Endothelial cell of hepatic sinusoid (primary cell): ENCODE measurements at regions not wholly inside any gene's neighbourhood (a gene's known extent, or its start where the extent isn't known, plus 50 kb on each side); places are given as distances from the start of the nearest gene placed in this dataset.

Source experiments
- in situ Hi-C: cut with HindIII; loops from 2 replicates; pipeline ENCODE4 v1.10.0; 2017; ENCODE audit warnings: low sequenced_read_pairs

- in situ Hi-C loops: no loop called here
Measured at GRCh38 chr2:160994141-160995002, 165.9 kb upstream of the TANK start.

DNA sequence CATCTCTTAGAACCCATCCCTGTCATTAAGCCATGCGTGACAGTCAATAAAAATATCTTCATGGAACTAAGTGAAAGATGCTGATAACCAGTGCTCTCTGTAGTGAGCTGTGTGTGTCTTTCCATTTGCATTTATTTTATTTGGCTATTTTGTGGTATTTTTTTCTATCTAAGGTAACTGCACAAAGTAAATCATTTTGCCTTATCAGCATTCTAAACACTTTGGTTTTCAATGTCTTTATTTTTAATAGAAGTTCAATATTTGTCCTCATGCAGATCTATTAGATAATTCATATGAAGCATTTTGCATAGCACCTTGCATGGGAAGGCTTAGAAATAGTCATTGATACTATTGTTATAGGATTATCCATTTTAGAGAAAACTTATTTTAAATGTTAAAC, 163.6 kb upstream of the TANK start:
- in situ Hi-C loops: no loop called here

DNA sequence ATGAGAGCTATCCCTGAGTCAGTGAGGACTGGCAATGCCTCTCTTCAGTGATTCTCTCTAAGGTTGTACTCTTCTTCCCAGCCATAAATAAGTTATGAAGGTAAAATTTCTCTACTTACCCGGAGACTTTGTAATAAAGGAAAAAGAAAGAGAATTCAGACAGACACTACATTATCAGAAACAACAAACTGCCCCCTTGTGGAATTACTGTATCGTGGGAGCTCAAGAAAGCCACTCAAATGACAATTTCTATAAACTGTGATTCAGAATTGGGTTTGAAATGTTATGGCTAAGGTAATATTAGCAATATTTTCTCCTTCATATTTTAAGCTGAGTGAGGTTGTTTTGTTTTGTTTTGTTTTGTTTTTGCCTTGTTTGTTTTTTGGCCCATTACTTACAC, 155.8 kb upstream of the TANK start:
- in situ Hi-C loops: no loop called here

DNA sequence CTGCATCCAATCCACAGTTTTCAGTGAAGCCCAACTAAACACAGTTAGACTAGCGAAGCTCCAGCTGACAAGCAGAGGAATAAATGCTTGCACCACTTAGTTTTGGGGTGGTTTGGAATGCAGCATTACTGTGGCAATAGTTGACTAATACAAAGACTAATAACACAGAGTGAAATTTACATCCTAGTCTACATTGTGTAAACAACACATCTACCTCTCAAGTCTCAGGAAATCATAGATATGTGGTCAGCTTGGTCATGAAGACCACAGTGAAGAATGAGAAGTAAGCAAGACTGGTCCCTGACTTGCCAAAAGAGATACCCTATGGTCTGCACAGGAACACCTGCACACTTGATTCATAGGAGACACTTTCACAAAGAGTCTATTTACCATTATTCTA, 155.1 kb upstream of the TANK start:
- in situ Hi-C loops: no loop called here

GRCh38 chr2:161008311-161008710, 151.9 kb upstream of the TANK start:
- in situ Hi-C loops: no loop called here

GRCh38 chr2:161010503-161011015, 149.7 kb upstream of the TANK start:
- in situ Hi-C loops: no loop called here

DNA sequence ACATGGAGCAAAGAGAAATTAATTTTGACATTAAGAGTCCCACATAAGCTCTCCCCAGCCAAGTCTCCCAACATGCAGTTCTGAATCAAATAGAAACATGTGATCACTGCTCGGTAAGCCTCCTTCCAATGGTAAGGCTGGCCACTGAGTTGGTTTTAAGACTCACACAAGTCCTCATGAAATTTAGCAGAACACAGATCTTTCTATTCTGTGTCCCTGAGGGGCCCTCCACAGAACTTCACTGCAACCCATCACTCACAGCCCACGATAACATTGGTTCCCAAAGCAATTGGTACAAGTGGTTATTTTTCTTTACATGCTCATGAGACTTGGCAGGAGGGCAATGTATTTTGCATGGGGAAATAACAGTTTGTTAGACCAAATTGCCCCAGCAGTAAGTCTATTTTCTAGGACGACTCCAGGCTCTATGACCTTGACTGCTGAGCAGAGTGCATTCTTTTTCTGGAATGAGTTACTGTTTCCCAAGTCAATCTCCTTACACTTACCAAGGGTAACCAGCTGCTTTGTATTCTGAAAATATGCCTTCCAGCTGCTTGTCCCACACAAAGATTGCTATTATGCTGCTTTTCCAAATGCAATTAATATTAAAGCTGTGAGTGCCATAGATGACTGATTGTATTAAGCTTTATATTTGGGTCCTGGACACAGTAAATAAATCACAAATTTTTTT, 142.3 kb upstream of the TANK start:
- in situ Hi-C loops: no loop called here

DNA sequence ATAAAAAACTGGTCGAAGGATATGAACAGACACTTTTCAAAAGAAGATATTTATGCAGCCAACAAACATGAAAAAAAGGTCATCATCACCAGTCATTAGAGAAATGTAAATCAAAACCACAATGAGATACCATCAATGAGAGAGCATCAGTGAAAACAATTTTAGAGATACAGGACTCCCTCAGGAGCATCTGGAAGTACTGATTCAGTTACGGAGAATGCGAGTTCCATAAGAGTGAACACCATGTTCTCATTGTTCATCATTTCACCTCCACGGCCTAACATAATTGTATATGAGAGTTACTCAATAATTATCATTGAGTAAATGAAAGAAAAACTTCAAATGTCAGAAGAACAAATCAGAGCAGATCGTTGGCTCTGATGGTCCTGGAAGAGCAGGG, 140.9 kb upstream of the TANK start:
- in situ Hi-C loops: no loop called here

DNA sequence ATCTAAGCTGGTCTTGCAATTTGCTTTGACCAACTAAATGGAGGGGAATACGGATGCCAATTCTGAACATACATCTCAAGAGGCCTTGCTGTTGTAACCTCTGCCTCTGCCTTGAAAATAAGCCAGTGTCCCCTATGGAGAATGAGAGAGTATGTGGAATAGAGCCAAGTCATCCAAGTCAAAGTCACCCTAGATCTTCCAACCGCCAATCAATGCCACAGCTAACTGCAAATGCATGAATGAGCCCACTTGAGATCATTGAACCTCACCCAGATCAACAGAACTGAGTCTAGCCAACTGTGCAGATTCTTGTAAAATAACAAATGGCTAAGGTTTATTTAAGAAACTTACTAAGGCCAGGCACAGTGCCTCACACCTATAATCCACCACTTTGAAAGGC, 139.8 kb upstream of the TANK start:
- in situ Hi-C loops: no loop called here

DNA sequence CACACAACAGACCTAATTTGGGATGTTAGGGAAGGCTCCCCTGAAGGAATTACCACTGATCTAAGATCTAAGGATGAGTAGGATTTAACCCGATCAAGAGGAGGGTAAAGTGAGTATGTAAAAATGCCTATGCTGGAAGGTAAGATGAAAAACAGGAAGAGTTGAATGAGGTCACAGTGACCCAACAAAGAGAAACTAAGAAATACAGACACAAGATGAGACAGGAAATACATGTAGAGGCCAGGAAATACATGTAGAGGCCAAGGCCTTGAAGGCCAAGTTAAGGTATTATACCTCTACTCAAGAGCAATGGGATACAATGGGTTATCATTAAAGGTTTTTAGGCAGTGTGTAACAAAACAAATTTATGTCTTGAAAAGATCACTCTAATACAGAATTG, 131.6 kb upstream of the TANK start:
- in situ Hi-C loops: no loop called here

- in situ Hi-C loops: no loop called here
Measured at GRCh38 chr2:161029321-161029720, 130.9 kb upstream of the TANK start.

DNA sequence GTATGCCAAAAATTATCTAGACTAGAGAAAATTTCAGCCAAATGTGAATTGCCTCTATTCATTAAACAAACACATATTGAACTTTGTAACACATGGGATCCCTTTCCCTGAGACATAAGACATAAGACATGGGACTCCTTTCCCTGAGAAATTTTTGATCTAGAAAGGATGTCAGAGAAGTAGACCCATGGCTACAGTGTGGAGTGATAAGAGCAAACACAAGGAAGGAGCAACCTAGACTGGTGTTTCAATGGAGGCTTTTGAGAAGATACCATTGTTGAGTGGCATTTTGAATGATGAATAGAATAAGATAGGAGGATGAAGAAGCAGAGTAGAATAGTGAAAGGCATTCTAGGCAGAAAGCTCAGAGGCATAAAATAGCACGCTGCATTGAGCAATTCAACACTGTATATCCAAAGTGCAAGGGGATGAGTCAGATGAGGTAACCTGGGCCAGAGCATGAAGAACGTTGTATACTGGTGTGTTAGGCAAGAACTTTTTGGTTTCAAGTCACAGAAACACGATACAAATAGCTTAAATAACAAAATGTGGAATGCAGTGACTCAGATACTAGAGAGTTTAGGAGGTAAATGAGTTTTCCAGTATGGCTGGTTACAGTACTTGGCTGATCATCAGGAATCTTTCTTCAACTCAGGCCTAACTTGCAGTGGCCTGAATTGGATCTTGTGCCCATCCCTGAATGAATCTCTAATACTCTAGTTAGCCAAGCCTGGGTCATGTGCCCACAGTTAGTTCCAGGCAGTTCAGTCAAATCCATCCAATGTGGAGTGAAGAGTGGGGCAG, 129.8 kb upstream of the TANK start:
- in situ Hi-C loops: no loop called here

- in situ Hi-C loops: no loop called here
Measured at GRCh38 chr2:161031511-161031910, 128.7 kb upstream of the TANK start.

DNA sequence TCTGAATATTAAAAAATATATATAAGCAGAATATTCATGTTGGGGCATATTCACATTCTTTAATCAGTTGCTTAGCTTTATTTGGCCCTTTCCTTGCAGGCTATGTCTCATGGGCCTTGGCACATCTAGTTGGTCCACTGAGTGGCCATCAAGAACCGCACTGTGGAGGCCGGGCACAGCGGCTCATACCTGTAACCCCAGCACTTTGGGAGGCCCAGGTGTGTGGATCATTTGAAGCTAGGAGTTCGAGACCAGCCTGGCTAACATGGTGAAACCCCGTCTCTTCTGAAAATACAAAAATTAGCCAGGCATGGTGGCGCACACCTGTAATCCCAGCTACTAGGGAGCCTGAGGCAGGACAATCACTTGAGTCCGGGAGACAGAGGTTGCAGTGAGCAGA, 127.6 kb upstream of the TANK start:
- in situ Hi-C loops: no loop called here

- in situ Hi-C loops: no loop called here
Measured at GRCh38 chr2:161033059-161033660, 127.1 kb upstream of the TANK start.

GRCh38 chr2:161036926-161037325, 123.3 kb upstream of the TANK start:
- in situ Hi-C loops: no loop called here

- in situ Hi-C loops: no loop called here
Measured at GRCh38 chr2:161039071-161039470, 121.2 kb upstream of the TANK start.

DNA sequence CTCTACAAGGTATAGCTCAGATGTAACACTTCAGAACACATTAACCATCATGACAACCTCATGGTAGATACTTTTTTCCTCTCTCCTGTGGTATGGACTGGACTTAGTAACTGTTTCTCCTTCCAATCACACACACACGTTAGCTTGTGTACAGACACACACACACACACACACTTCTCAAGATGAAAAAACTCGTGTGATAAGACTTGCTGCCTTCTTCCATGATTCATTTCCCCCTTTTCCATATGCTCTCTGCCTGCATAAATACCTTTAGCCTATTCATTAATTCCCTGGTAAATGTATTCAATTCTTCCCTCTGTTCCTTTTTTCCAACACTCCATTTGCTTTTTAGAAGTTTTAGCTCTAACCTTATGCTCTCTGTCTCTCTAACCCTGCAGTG, 118.9 kb upstream of the TANK start:
- in situ Hi-C loops: no loop called here

DNA sequence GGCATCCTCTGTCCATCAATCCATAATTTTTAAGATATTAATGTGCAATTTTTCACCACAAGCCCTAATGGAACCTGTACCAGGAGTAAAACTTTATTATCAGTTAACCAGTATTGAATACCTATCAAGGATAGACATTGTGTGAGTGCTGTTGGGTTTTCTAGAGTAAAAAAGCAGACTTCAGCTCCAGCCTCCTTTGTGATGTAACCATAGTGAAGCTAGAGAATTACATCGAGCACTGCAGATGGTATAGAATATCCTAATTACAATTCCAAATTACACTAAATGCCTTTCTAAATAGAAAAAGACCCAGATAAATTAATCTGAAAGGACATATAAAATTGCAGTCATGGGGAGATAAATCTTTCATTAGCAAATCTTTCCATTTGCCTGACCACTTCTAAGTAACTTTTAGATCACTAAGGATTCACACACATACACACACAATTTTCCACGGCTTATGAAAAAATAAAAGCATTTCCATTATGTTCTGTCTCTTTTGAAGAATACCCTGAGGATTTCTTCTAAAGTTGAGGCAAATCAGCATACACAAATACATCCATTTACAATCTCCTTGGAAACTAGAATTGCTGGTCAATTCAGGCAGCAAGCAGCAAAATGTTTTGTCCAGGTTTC, 117.1 kb upstream of the TANK start:
- in situ Hi-C loops: no loop called here

DNA sequence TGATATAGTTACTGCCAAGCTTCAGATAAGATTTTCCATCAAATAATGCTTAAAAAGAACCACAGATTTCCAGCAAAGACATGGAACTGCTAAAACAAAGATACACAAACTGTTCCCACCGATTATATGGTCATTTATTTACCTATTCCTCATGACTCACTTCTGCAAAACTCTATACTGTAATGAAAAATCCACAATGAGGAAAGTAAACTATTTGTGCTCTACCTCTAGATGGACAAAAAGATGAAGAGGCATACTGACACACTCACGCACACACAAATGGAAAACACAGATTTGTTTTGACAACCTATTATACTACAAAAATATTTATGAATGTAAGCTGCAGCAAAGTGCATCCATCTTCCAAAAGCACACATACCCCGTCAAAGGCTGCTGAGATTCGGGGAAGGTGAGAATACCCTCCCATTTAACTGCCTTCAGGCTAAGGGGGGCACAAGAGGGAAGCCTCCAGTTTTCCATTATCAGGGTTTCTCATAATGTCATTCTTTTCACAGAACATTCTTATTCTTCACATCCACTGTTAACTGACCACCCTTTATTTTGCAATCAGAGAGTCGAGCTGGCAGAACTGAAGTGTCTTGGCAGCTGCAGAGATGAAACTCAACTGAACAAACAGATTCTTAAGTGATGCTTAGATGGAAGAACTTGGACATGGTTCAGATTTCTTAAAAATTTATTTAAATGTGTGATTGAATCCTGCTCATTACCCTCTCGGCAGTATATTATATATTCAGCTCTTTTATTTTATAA, 115.9 kb upstream of the TANK start:
- in situ Hi-C loops: no loop called here
